HCT116 (cell line): ENCODE measurements at regions not wholly inside any gene's neighbourhood (a gene's known extent, or its start where the extent isn't known, plus 50 kb on each side); places are given as distances from the start of the nearest gene placed in this dataset.

ENCODE experiments used
- ATAC-seq: fragments of 200-7000 bp; cut with Tn5 transposase; 2 replicates; pipeline ENCODE4 v1.9.1; 2020; ENCODE audit warnings: mild to moderate bottlenecking, moderate library complexity
- BruUV-seq: library from RNA; stranded (reverse); fragments of 400-500 nt; replicated peaks from 2 replicates; lab custom pipeline; 2021; lab: Mats Ljungman, UMichigan
- CTCF ChIA-PET: fragments of 300-600 bp; sonication (Branson Sonifier 250); formaldehyde crosslinking; loops from one replicate; lab custom pipeline; 2021; ENCODE audit warnings: antibody characterized with exemption; lab: Charles Lee
- POLR2A ChIA-PET: fragments of 300-600, 350-600 bp; sonication (Branson Sonifier 250); formaldehyde crosslinking; loops from one replicate; lab custom pipeline; 2021; ENCODE audit warnings: antibody characterized with exemption; lab: Charles Lee
- RAD21 ChIA-PET, 2 experiments: fragments of 300-600 bp; sonication (Branson Sonifier 250); formaldehyde crosslinking; loops; one replicate each; lab custom pipeline; 2023; ENCODE audit warnings: low total read pairs in 2 of 2; ENCODE audit not compliant: uncharacterized antibody in 2 of 2, unreplicated experiment in 2 of 2, low non-redundant PET in 1 of 2; lab: Charles Lee
- DNase-seq: peaks from one replicate; pipeline ENCODE4 v3.0.0-alpha.2; 2010; ENCODE audit warnings: low read depth, low spot score
- H2AFZ ChIP-seq: fragments of 200-600 bp; shearing (Covaris generic), sonication (generic); 2 replicates; pipeline ENCODE4 v1.6.1; 2017; ENCODE audit warnings: low read depth, mixed run types, mixed read lengths, antibody characterized with exemption, low read length; ENCODE audit not compliant: poor library complexity, severe bottlenecking
- H3K27ac ChIP-seq: 2 replicates; pipeline ENCODE4 v1.5.1; 2012; ENCODE audit warnings: low read depth, low read length
- H3K27me3 ChIP-seq: fragments of 200-600 bp; sonication (generic); 2 replicates; pipeline ENCODE4 v1.6.1; 2016; ENCODE audit warnings: mixed run types, low read length, mixed read lengths; ENCODE audit not compliant: insufficient read depth
- H3K36me3 ChIP-seq, 2 experiments: fragments of 200-500 bp in 1 of 2; fragments of 200-600 bp in 1 of 2; sonication (Bioruptor generic) in 1 of 2; sonication (generic) in 1 of 2; 2 replicates each; pipeline versions ENCODE4 v1.5.1 to v1.6.1; 2014 to 2016; ENCODE audit warnings: low read length in 2 of 2, inconsistent platforms in 1 of 2, mixed read lengths in 1 of 2, mixed run types in 1 of 2; ENCODE audit not compliant: insufficient read depth in 2 of 2, control insufficient read depth in 1 of 2
- H3K4me1 ChIP-seq, 2 experiments: fragments of 200-600 bp in 1 of 2; sonication (generic) in 1 of 2; 2 replicates each; pipeline versions ENCODE4 v1.5.1 to v1.6.1; 2012 to 2017; ENCODE audit warnings: low read length in 2 of 2, inconsistent platforms in 1 of 2, mild to moderate bottlenecking in 1 of 2, mixed read lengths in 1 of 2, mixed run types in 1 of 2, moderate library complexity in 1 of 2; ENCODE audit not compliant: insufficient read depth in 2 of 2, control insufficient read depth in 1 of 2
- H3K4me2 ChIP-seq: fragments of 200-600 bp; sonication (generic); 2 replicates; pipeline ENCODE4 v1.6.1; 2017; ENCODE audit warnings: mixed run types, low read length, mixed read lengths
- H3K4me3 ChIP-seq, 2 experiments: fragments of 200-600 bp in 1 of 2; sonication (generic) in 1 of 2; replicated peaks in 1 of 2; 2 replicates each; pipeline ENCODE4 v1.5.1; 2011 to 2016; ENCODE audit warnings: low read length in 2 of 2, control low read depth in 1 of 2, low read depth in 1 of 2, mild to moderate bottlenecking in 1 of 2, mixed read lengths in 1 of 2, mixed run types in 1 of 2
- H3K79me2 ChIP-seq: fragments of 200-600 bp; sonication (generic); 2 replicates; pipeline ENCODE4 v1.6.1; 2017; ENCODE audit warnings: mild to moderate bottlenecking, mixed run types, low read length, moderate library complexity, mixed read lengths; ENCODE audit not compliant: insufficient read depth
- H3K9ac ChIP-seq: fragments of 200-600 bp; sonication (generic); 2 replicates; pipeline ENCODE4 v1.6.1; 2016; ENCODE audit warnings: low read length, mixed read lengths
- H3K9me2 ChIP-seq: fragments of 200-600 bp; sonication (generic), shearing (Covaris generic); 2 replicates; pipeline ENCODE4 v1.6.1; 2017; ENCODE audit warnings: mixed run types, mild to moderate bottlenecking, moderate library complexity; ENCODE audit not compliant: insufficient read depth
- H3K9me3 ChIP-seq, 2 experiments: fragments of 200-500 bp in 1 of 2; fragments of 200-600 bp in 1 of 2; sonication (Bioruptor generic) in 1 of 2; sonication (generic) in 1 of 2; 2 replicates each; pipeline ENCODE4 v1.6.1; 2014 to 2017; ENCODE audit warnings: low read length in 2 of 2, mixed read lengths in 2 of 2, inconsistent platforms in 1 of 2, low read depth in 1 of 2, mild to moderate bottlenecking in 1 of 2, mixed run types in 1 of 2, moderate library complexity in 1 of 2; ENCODE audit not compliant: control insufficient read depth in 1 of 2, insufficient read depth in 1 of 2
- H4K20me1 ChIP-seq: fragments of 200-600 bp; sonication (generic), shearing (Covaris generic); 2 replicates; pipeline ENCODE4 v1.6.1; 2017; ENCODE audit warnings: mixed run types, mild to moderate bottlenecking, moderate library complexity; ENCODE audit not compliant: insufficient read depth
- ATF3 ChIP-seq: IDR thresholded peaks from 2 replicates; pipeline ENCODE4 v1.6.1; 2012
- CBX3 ChIP-seq: IDR thresholded peaks from 2 replicates; pipeline ENCODE4 v1.6.1; 2012; ENCODE audit warnings: low read depth
- CEBPB ChIP-seq: IDR thresholded peaks from 2 replicates; pipeline ENCODE4 v1.6.1; 2012; ENCODE audit warnings: low read depth
- CTCF ChIP-seq, 3 experiments: fragments of 200-600 bp in 1 of 3; sonication (generic) in 1 of 3; IDR thresholded peaks in 2 of 3; conservative IDR thresholded peaks in 1 of 3; 2 replicates each; pipeline ENCODE4 v1.5.1; 2012 to 2017; ENCODE audit warnings: low read depth in 2 of 3, low read length in 2 of 3, antibody characterized with exemption in 1 of 3, borderline replicate concordance in 1 of 3, control low read depth in 1 of 3, mild to moderate bottlenecking in 1 of 3, mixed read lengths in 1 of 3, mixed run types in 1 of 3, moderate library complexity in 1 of 3; ENCODE audit not compliant: insufficient read depth in 1 of 3
- EGR1 ChIP-seq: IDR thresholded peaks from 2 replicates; pipeline ENCODE4 v1.6.1; 2012; ENCODE audit warnings: low read depth
- EZH2 ChIP-seq: fragments of 200-600 bp; sonication (generic); IDR thresholded peaks from 2 replicates; pipeline ENCODE4 v1.6.1; 2017; ENCODE audit warnings: antibody characterized with exemption, mixed run types
- FOSL1 ChIP-seq: IDR thresholded peaks from 2 replicates; pipeline ENCODE4 v1.6.1; 2012; ENCODE audit warnings: low read depth
- POLR2A ChIP-seq: IDR thresholded peaks from 2 replicates; pipeline ENCODE4 v1.7.0; 2011; ENCODE audit warnings: borderline replicate concordance; ENCODE audit not compliant: insufficient read depth, insufficient read length; ENCODE audit errors: extremely low read depth
- POLR2AphosphoS5 ChIP-seq: IDR thresholded peaks from 2 replicates; pipeline ENCODE4 v1.6.1; 2011; ENCODE audit warnings: mild to moderate bottlenecking, low read depth, low read length, moderate library complexity
- RAD21 ChIP-seq: IDR thresholded peaks from 2 replicates; pipeline ENCODE4 v1.6.1; 2012; ENCODE audit warnings: low read depth, mild to moderate bottlenecking
- REST ChIP-seq: IDR thresholded peaks from 2 replicates; pipeline ENCODE4 v1.6.1; 2012; ENCODE audit warnings: low read depth
- SIN3A ChIP-seq: IDR thresholded peaks from 2 replicates; pipeline ENCODE4 v1.6.1; 2012; ENCODE audit warnings: low read depth
- TCF7L2 ChIP-seq: IDR thresholded peaks from 2 replicates; pipeline ENCODE4 v1.7.0; 2011; ENCODE audit warnings: borderline replicate concordance, inconsistent platforms; ENCODE audit not compliant: insufficient read depth, insufficient read length; ENCODE audit errors: extremely low read depth
- ZBTB33 ChIP-seq: IDR thresholded peaks from 2 replicates; pipeline ENCODE4 v1.6.1; 2011; ENCODE audit warnings: mild to moderate bottlenecking, low read length, moderate library complexity; ENCODE audit not compliant: insufficient replicate concordance; ENCODE audit errors: extremely low read depth
- ZNF274 ChIP-seq: fragments of 200-500 bp; sonication (Bioruptor generic); IDR thresholded peaks from 2 replicates; pipeline ENCODE4 v1.6.1; 2014; ENCODE audit warnings: mild to moderate bottlenecking, low read depth, low read length, inconsistent platforms
- intact Hi-C: fragments of 100-400 bp; cut with micrococcal nuclease; formaldehyde crosslinking; loops from 2 replicates; pipeline ENCODE4 v1.10.0; 2022

GRCh38 chr6:74253261-74253660, 557.3 kb downstream of the CD109 start:
- no peak overlapping the region for H2AFZ ChIP-seq
- no peak overlapping the region for H3K27ac ChIP-seq
- H3K9me2 ChIP-seq, result no peaks in the 10 kb centered on the region
- no peaks in the 10 kb centered on the region for H3K36me3 ChIP-seq
- ChIA-PET CTCF (no interaction called here), POLR2A (no interaction called here), RAD21 (no interaction called here)
- no peaks in the 10 kb centered on the region for H3K9me3 ChIP-seq
- no peak overlapping the region for H3K4me3 ChIP-seq
- no peaks in the 10 kb centered on the region for H3K4me1 ChIP-seq
- H3K4me2 ChIP-seq, result no peak overlapping the region
- no TSS peak for BruUV-seq
- H4K20me1 ChIP-seq, result no peaks in the 10 kb centered on the region
- TF ChIP-seq REST (no peak), CEBPB (no peak), EGR1 (no peak), ZBTB33 (no peak), CTCF (IDR thresholded peaks at IDR 0.05 in 2 of 3, conservative IDR thresholded peaks at IDR 0.05 in 1 of 3; ENCODE audit: borderline replicate concordance in 1 of 3, insufficient read depth in 1 of 3, low read depth in 2 of 3, low read length in 2 of 3) (no peak), RAD21 (no peak), SIN3A (no peak), TCF7L2 (no peak), POLR2AphosphoS5 (no peak), ATF3 (no peak), POLR2A (no peak), EZH2 (no peak), FOSL1 (no peak), CBX3 (no peak), ZNF274 (no peak)
- no peaks in the 10 kb centered on the region for H3K79me2 ChIP-seq
- ATAC-seq, result no peak
- no peak overlapping the region for H3K9ac ChIP-seq
- intact Hi-C loops, result no loop called here
- DNase-seq, result no peak
- H3K27me3 ChIP-seq, result no peaks in the 10 kb centered on the region
